Neural progenitor cell (in vitro differentiated cells): ENCODE measurements at regions not wholly inside any gene's neighbourhood (a gene's known extent, or its start where the extent isn't known, plus 50 kb on each side); places are given as distances from the start of the nearest gene placed in this dataset.

Experiments
- CTCF ChIP-seq: fragments of 200-600 bp; sonication (generic); IDR thresholded peaks from 2 replicates; pipeline ENCODE4 v1.5.1; 2017; ENCODE audit warnings: antibody characterized with exemption, mild to moderate bottlenecking
- EZH2 ChIP-seq: fragments of 200-600 bp; sonication (generic); IDR thresholded peaks from 2 replicates; pipeline ENCODE4 v1.6.1; 2017; ENCODE audit warnings: antibody characterized with exemption, mild to moderate bottlenecking, moderate library complexity

- no peak for TF ChIP-seq EZH2
- no peak for TF ChIP-seq CTCF
Measured at GRCh38 chr11:105553025-105553424, 56.8 kb upstream of the GRIA4 start.
